H9 (cell line): ENCODE measurements at regions not wholly inside any gene's neighbourhood (a gene's known extent, or its start where the extent isn't known, plus 50 kb on each side); places are given as distances from the start of the nearest gene placed in this dataset.

Experiments used
- DNase-seq: peaks from one replicate; pipeline ENCODE4 v3.0.0-alpha.2; 2017
- H2AFZ ChIP-seq: one replicate; pipeline ENCODE4 v1.6.1; 2013; ENCODE audit warnings: mild to moderate bottlenecking, low read length, control low read depth, moderate library complexity
- H2AK5ac ChIP-seq: 2 replicates; pipeline ENCODE4 v1.6.1; 2013; ENCODE audit warnings: low read length, control low read depth, mixed read lengths; ENCODE audit not compliant: insufficient read length
- H2BK120ac ChIP-seq: one replicate; pipeline ENCODE4 v1.6.1; 2013; ENCODE audit warnings: low read depth, mild to moderate bottlenecking, low read length, control low read depth, inconsistent platforms; ENCODE audit not compliant: poor library complexity, severe bottlenecking
- H2BK12ac ChIP-seq: 2 replicates; pipeline ENCODE4 v1.6.1; 2013; ENCODE audit warnings: low read length, control low read depth, mixed read lengths, low read depth; ENCODE audit not compliant: insufficient read length
- H2BK15ac ChIP-seq: 2 replicates; pipeline ENCODE4 v1.6.1; 2013; ENCODE audit warnings: low read depth, low read length, control low read depth
- H2BK20ac ChIP-seq: one replicate; pipeline ENCODE4 v1.6.1; 2013; ENCODE audit warnings: low read depth, mild to moderate bottlenecking, low read length, control low read depth, inconsistent platforms; ENCODE audit not compliant: poor library complexity, severe bottlenecking
- H2BK5ac ChIP-seq: 2 replicates; pipeline ENCODE4 v1.6.1; 2013; ENCODE audit warnings: low read length, control low read depth, mixed read lengths; ENCODE audit not compliant: insufficient read length
- H3K14ac ChIP-seq: 2 replicates; pipeline ENCODE4 v1.6.1; 2013; ENCODE audit warnings: low read length, control low read depth; ENCODE audit not compliant: insufficient read depth
- H3K18ac ChIP-seq: 2 replicates; pipeline ENCODE4 v1.6.1; 2013; ENCODE audit warnings: low read depth, mild to moderate bottlenecking, mixed read lengths, low read length, control low read depth; ENCODE audit not compliant: insufficient read length
- H3K23ac ChIP-seq: 2 replicates; pipeline ENCODE4 v1.6.1; 2013; ENCODE audit warnings: low read length, control low read depth, mixed read lengths, low read depth; ENCODE audit not compliant: insufficient read length
- H3K23me2 ChIP-seq: 2 replicates; pipeline ENCODE4 v1.6.1; 2013; ENCODE audit warnings: low read depth, mild to moderate bottlenecking, mixed read lengths, low read length, control low read depth; ENCODE audit not compliant: insufficient read length, poor library complexity, severe bottlenecking
- H3K27ac ChIP-seq: 2 replicates; pipeline ENCODE4 v1.5.1; 2013; ENCODE audit warnings: low read length, control low read depth, mixed read lengths, low read depth; ENCODE audit not compliant: insufficient read length
- H3K27me3 ChIP-seq: 2 replicates; pipeline ENCODE4 v1.6.1; 2013; ENCODE audit warnings: low read length, control low read depth, inconsistent platforms; ENCODE audit not compliant: insufficient read depth
- H3K4ac ChIP-seq: 2 replicates; pipeline ENCODE4 v1.6.1; 2013; ENCODE audit warnings: low read depth, mild to moderate bottlenecking, control low read depth, inconsistent platforms, low read length, moderate library complexity
- H3K4me1 ChIP-seq: 2 replicates; pipeline ENCODE4 v1.6.1; 2013; ENCODE audit warnings: low read length, control low read depth, inconsistent platforms; ENCODE audit not compliant: insufficient read depth
- H3K4me2 ChIP-seq: 2 replicates; pipeline ENCODE4 v1.6.1; 2013; ENCODE audit warnings: low read length, control low read depth, mixed read lengths; ENCODE audit not compliant: insufficient read length, insufficient read depth
- H3K56ac ChIP-seq: 2 replicates; pipeline ENCODE4 v1.6.1; 2013; ENCODE audit warnings: low read depth, mild to moderate bottlenecking, mixed read lengths, low read length, control low read depth; ENCODE audit not compliant: insufficient read length
- H3K79me1 ChIP-seq: 2 replicates; pipeline ENCODE4 v1.6.1; 2013; ENCODE audit warnings: low read depth, mild to moderate bottlenecking, moderate library complexity, low read length, control low read depth, inconsistent platforms; ENCODE audit not compliant: insufficient read depth, poor library complexity, severe bottlenecking
- H3K79me2 ChIP-seq: 2 replicates; pipeline ENCODE4 v1.6.1; 2013; ENCODE audit warnings: low read length, control low read depth, inconsistent platforms; ENCODE audit not compliant: insufficient read depth
- H3K9ac ChIP-seq: 2 replicates; pipeline ENCODE4 v1.6.1; 2013; ENCODE audit warnings: low read length, control low read depth, mixed read lengths; ENCODE audit not compliant: insufficient read length; ENCODE audit errors: extremely low read depth
- H3K9me3 ChIP-seq: one replicate; pipeline ENCODE4 v1.6.1; 2013; ENCODE audit warnings: low read depth, low read length, inconsistent platforms; ENCODE audit not compliant: control insufficient read depth
- H3T11ph ChIP-seq: one replicate; pipeline ENCODE4 v1.6.1; 2013; ENCODE audit warnings: mild to moderate bottlenecking, low read length, control low read depth, inconsistent platforms
- H4K20me1 ChIP-seq: one replicate; pipeline ENCODE4 v1.6.1; 2013; ENCODE audit not compliant: control insufficient read depth, insufficient read length, insufficient read depth
- H4K5ac ChIP-seq: 2 replicates; pipeline ENCODE4 v1.6.1; 2013; ENCODE audit warnings: low read depth, mild to moderate bottlenecking, mixed read lengths, low read length, control low read depth; ENCODE audit not compliant: insufficient read length
- H4K8ac ChIP-seq: replicated peaks from 2 replicates; pipeline ENCODE4 v1.6.1; 2013; ENCODE audit warnings: low read length, control low read depth, mixed read lengths, low read depth; ENCODE audit not compliant: insufficient read length
- H4K91ac ChIP-seq: 2 replicates; pipeline ENCODE4 v1.6.1; 2013; ENCODE audit warnings: low read depth, mild to moderate bottlenecking, moderate library complexity, mixed read lengths, low read length, control low read depth; ENCODE audit not compliant: insufficient read length
- H3K27ac Mint-ChIP-seq, 3 experiments: 2 replicates in 2 of 3; 3 replicates in 1 of 3; pipeline ENCODE4 v1.8.0; 2020 to 2021; ENCODE audit warnings: mixed read lengths in 3 of 3, mild to moderate bottlenecking in 1 of 3, moderate library complexity in 1 of 3
- H3K27me3 Mint-ChIP-seq: 2 replicates; pipeline ENCODE4 v1.8.0; 2021; ENCODE audit warnings: low read depth, mild to moderate bottlenecking, moderate library complexity, mixed read lengths
- H3K36me3 Mint-ChIP-seq, 3 experiments: 2 replicates in 2 of 3; 3 replicates in 1 of 3; pipeline ENCODE4 v1.8.0; 2020 to 2021; ENCODE audit warnings: low read depth in 3 of 3, mixed read lengths in 3 of 3; ENCODE audit not compliant: insufficient read depth in 1 of 3
- H3K4me1 Mint-ChIP-seq, 2 experiments: 2 replicates each; pipeline ENCODE4 v1.8.0; 2020; ENCODE audit warnings: mixed read lengths in 2 of 2
- H3K4me3 Mint-ChIP-seq, 2 experiments: 2 replicates in 1 of 2; 3 replicates in 1 of 2; pipeline ENCODE4 v1.8.0; 2020 to 2021; ENCODE audit warnings: mild to moderate bottlenecking in 2 of 2, mixed read lengths in 2 of 2, moderate library complexity in 1 of 2
- H3K9me3 Mint-ChIP-seq, 2 experiments: 2 replicates in 1 of 2; 3 replicates in 1 of 2; pipeline ENCODE4 v1.8.0; 2020; ENCODE audit warnings: mild to moderate bottlenecking in 2 of 2, mixed read lengths in 2 of 2, moderate library complexity in 1 of 2
- WGBS: extraction: QIAGEN DNeasy Blood & Tissue Kit; methylation state at CpG from one replicate; pipeline ENCODE4 v1.1.7; 2013; ENCODE audit warnings: missing lambda C conversion rate, low lambda C conversion rate, mixed read lengths; ENCODE audit not compliant: insufficient read length; ENCODE audit errors: extremely low coverage; 5-methylcytosine and 5-hydroxymethylcytosine counted together
- TF ChIP-seq, protein P1 (sequence below): fragments of 200-600 bp; sonication (generic); conservative IDR thresholded peaks from 3 replicates; pipeline ENCODE4 v1.8.0; 2021; ENCODE audit warnings: antibody characterized with exemption, mild to moderate bottlenecking

DNA sequence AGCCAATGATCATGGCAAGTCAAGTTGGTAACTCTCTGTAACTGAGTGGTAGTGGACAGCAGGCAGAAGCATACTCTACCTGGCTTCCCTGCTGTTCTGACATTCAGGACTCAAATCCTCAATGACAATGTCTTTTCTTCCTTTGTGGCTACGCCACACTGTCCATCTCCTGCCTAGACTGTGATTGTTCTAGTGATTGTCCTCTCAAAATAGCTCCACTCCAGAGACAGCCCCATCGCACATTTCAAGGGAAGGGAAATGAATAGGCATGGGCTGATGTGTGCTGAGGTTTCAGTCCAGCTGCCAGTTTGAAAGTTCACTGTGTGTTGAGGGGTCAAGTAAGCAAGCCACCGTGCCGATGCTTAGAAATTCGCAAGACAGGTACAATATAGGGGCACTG lies 227.0 kb upstream of the WWC1 start:
- H3K27ac Mint-ChIP-seq, result no peak overlapping the region
- Histone ChIP-seq H3K14ac (no peak overlapping the region), H2AK5ac (no peak overlapping the region), H3K4me1 (no peaks in the 10 kb centered on the region), H4K20me1 (no peaks in the 10 kb centered on the region), H3K79me1 (no peaks in the 10 kb centered on the region), H3K56ac (no peak overlapping the region), H2BK120ac (no peak overlapping the region), H3K23ac (no peak overlapping the region), H2BK12ac (no peak overlapping the region), H4K5ac (no peak overlapping the region), H2BK20ac (no peak overlapping the region), H3K4ac (no peak overlapping the region), H3K18ac (no peak overlapping the region), H3K27ac (no peak overlapping the region), H3K27me3 (no peaks in the 10 kb centered on the region), H2BK5ac (no peak overlapping the region), H2AFZ (no peak overlapping the region), H4K91ac (no peak overlapping the region), H3K4me2 (no peak overlapping the region), H2BK15ac (no peak overlapping the region), H3K79me2 (no peaks in the 10 kb centered on the region), H3K23me2 (no peaks in the 10 kb centered on the region), H3T11ph (no peak overlapping the region), H4K8ac (no peak overlapping the region), H3K9ac (no peak overlapping the region), H3K9me3 (no peaks in the 10 kb centered on the region)
- peaks cover 4 to 11% of the 10 kb centered on the region in 2 experiments; a peak in 3 of 4 replicates for H3K4me1 Mint-ChIP-seq
- DNase-seq, result no peak
- H3K27me3 Mint-ChIP-seq, result peaks cover 4% of the 10 kb centered on the region
- H3K9me3 Mint-ChIP-seq, result no peaks in the 10 kb centered on the region
- no CpG with 5 or more reads among the region's 5 CpGs for WGBS
- H3K4me3 Mint-ChIP-seq, result no peak overlapping the region
- TF ChIP-seq, protein P1, sequence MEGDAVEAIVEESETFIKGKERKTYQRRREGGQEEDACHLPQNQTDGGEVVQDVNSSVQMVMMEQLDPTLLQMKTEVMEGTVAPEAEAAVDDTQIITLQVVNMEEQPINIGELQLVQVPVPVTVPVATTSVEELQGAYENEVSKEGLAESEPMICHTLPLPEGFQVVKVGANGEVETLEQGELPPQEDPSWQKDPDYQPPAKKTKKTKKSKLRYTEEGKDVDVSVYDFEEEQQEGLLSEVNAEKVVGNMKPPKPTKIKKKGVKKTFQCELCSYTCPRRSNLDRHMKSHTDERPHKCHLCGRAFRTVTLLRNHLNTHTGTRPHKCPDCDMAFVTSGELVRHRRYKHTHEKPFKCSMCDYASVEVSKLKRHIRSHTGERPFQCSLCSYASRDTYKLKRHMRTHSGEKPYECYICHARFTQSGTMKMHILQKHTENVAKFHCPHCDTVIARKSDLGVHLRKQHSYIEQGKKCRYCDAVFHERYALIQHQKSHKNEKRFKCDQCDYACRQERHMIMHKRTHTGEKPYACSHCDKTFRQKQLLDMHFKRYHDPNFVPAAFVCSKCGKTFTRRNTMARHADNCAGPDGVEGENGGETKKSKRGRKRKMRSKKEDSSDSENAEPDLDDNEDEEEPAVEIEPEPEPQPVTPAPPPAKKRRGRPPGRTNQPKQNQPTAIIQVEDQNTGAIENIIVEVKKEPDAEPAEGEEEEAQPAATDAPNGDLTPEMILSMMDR, result no peak
- H3K36me3 Mint-ChIP-seq, result no peaks in the 10 kb centered on the region
